ENCODE measurements at regions not wholly inside any gene's neighbourhood (a gene's known extent, or its start where the extent isn't known, plus 50 kb on each side); places are given as distances from the start of the nearest gene placed in this dataset.

GRCh38 chr3:144995856-144996255, 1024.2 kb downstream of the DIPK2A start (continued):
- no peak for TF ChIP-seq EZH2phosphoT487 (IDR thresholded peaks at IDR 0.05; ENCODE audit: unreplicated experiment)
- TF ChIP-seq CREB1 (CRISPR knock-in tag; IDR thresholded peaks at IDR 0.05; ENCODE audit: low read depth), result no peak
- TF ChIP-seq STAT1 (IDR thresholded peaks at IDR 0.05; ENCODE audit: unreplicated experiment), result no peak
- TF ChIP-seq POLR2AphosphoS5 (IDR thresholded peaks at IDR 0.05; ENCODE audit: low read depth), result no peak

- H3K4me3 Mint-ChIP-seq, result no peak overlapping the region
- Histone ChIP-seq H3K4me1 (ENCODE audit: insufficient read depth) (no peaks in the 10 kb centered on the region), H3K4me3 (no peak overlapping the region), H3K27ac (ENCODE audit: low read depth) (no peak overlapping the region), H2AFZ (no peak overlapping the region), H3K36me3 (ENCODE audit: insufficient read depth) (no peaks in the 10 kb centered on the region), H4K20me1 (replicated peaks; ENCODE audit: insufficient read depth) (no peaks in the 10 kb centered on the region), H3K4me2 (no peak overlapping the region), H3K27me3 (ENCODE audit: insufficient read depth) (no peaks in the 10 kb centered on the region), H3K9me2 (ENCODE audit: insufficient read depth) (peaks cover 3% of the 10 kb centered on the region; the same call in 1 of the 2 replicates), H3F3A (replicated peaks; ENCODE audit: low read depth) (no peaks in the 10 kb centered on the region), H3K79me2 (replicated peaks; ENCODE audit: insufficient read depth) (no peaks in the 10 kb centered on the region)
- ATAC-seq (no peak), DNase-seq (ENCODE audit: low spot score) (no peak)
- TF ChIP-seq ZNF462 (CRISPR knock-in tag; IDR thresholded peaks at IDR 0.05) (no peak), ETS1 (IDR thresholded peaks at IDR 0.05) (no peak)
- peaks cover 11% of the 10 kb centered on the region for H3K9me3 Mint-ChIP-seq
- no peak overlapping the region for H3K27ac Mint-ChIP-seq
- no peaks in the 10 kb centered on the region for H3K4me1 Mint-ChIP-seq
- H3K27me3 Mint-ChIP-seq (ENCODE audit: insufficient read depth, low read depth, poor library complexity), result no peaks in the 10 kb centered on the region
- H3K36me3 Mint-ChIP-seq (ENCODE audit: low read depth), result peaks cover 11% of the 10 kb centered on the region; the same call in 2 of the 3 replicates
Observed at GRCh38 chr3:145005427-145005826, 1033.8 kb downstream of the DIPK2A start.
